IPS-NIHi7 (cell line): ENCODE measurements at regions not wholly inside any gene's neighbourhood (a gene's known extent, or its start where the extent isn't known, plus 50 kb on each side); places are given as distances from the start of the nearest gene placed in this dataset.

Experiments used
- DNase-seq: peaks from one replicate; pipeline ENCODE4 v3.0.0; 2012; ENCODE audit warnings: mixed read lengths; ENCODE audit errors: extremely low spot score

DNA sequence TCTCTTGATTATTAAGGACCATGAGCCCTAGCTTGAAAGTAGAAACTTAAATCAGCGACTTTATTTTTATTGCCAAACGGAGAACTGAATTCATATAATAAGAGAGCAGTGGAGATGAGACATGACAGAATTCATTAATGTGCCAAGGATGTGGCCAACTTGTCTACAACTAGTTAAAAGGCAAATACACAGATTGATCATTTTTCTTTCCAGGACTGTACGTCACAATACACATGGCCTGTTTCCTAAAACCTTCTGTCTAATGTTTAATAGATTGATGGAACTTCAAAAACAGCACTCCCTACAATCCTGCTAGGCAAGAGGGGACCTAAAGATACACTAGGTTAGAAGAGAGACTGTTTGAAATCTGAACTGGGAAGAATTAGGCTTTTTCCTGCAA, 647.8 kb downstream of the SATB2 start:
- no peak for DNase-seq

DNA sequence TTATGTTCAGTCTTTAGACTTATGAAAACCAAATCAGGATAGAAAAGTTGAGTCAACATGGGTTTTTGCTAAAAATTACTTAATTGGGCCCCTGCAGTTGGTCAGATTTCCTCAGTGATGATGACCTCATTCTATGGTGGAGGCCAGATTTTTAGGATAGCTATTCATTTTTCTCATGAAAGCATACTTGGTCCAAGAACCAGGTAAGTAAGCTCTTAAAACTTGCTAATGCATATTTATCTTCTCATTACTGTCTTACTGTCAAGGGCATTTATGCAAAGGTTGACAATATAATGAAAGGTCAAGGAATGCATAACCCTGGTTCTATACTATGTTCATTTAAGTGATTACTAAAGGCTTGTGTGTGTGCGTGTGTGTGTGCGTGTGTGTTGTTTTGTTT, 650.6 kb downstream of the SATB2 start:
- DNase-seq: no peak

DNA sequence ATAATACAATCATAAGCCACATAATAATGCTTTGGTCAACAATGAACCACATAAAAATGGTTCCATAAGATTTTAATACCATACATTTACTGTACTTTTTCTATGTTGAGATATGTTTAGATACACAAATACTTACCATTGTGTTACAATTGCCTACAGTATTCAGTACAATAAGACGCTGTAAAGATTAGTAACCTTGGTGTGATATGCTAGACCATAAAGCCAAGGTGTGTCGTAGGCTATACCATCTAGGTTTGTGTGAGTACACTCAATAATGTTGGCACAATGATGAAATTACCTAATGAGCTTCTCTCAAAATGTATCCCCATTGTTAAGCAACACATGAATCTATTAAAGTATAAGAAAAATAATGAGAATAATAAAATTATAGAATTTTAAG, 662.3 kb downstream of the SATB2 start:
- DNase-seq: no peak

DNA sequence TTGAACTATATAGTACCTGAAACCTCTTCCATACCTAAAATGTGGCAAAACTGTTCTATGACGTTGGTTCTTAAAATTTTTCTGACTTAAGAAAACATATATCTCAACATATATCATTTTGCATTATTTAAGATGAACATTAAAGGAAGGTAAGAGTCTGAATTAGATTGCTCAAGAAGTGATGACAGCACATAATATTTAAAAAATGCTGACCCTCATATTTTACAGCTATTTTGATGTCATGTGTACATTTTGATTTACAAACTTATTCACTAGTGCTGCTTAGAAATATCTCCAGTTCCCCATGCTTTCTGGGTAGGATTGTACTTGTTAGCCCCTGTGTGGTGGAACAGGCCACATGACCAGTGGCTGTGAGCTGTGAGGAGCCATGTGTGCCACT, 666.1 kb downstream of the SATB2 start:
- no peak for DNase-seq

DNA sequence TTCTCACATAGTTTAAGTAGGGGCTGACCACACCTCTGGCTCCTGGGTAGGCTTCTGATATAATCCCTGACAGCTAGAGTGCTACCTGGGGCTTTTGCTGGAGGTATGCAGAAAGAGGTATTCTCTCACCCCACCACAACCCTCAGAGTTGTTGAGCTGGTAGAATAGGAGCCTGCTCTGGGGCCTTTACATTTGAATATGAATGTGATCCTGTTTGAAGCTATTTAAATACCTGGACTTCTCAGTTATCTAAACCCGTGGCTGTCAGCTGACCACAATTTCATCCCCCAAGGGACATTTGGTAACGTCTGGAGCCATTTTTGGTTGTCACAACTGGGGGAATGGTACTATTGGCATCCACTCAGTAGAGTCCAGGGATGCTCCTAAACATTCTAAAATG, 669.1 kb downstream of the SATB2 start:
- DNase-seq: peak; percentile 60

DNA sequence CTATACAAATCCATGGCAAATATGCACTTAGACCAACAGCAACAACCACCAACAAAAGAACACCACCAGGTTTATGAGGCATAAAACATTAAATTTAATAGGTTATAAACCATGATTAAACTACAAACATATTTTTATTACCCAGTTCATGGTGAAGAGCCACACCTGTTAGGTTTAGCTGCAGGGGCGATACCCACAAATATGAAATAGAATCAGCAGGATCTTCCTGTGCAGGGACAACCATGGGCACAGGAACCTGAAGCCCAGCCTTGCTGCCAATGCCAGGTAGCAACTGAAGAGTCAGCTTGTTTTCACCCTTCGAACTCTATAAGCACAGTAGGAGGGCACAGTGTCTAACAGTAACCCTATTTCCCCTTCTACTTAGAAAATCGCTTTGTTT, 675.0 kb downstream of the SATB2 start:
- DNase-seq: no peak

DNA sequence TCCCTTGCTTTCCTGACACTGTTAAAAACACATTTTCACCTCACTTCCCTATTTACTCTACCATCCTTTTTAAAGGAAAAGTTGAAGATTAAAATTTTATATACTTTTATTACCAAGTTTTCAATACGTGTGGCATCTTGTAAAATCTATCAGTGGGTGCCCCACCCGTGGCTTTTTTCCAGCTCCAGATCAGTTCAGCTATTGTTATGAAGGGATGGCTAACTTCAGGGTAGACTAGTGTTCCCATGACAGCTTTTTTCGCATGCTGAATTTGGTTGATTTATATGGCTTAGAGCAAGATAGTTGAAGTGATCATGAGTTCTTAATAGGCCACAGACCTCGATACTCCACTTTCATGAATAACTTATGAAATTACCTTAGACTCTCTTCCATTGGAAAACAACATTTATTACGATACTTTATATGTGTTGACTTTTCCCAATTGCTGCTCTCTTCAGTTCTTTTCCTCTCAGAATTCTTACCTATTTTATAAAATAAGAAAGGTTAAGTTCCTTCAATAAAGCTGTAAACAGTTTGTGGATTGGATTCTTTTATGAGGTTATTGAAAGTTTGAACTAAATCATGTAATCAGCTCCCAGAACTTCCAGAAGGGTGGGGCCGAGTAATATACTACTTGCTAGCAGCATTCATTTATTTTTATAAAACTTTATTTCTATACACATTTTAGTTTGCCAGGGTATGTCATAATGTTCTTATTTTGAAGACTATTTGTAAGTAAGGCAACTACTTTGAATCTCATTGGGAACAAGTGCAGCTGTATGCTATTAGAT, 680.9 kb downstream of the SATB2 start:
- DNase-seq: no peak

DNA sequence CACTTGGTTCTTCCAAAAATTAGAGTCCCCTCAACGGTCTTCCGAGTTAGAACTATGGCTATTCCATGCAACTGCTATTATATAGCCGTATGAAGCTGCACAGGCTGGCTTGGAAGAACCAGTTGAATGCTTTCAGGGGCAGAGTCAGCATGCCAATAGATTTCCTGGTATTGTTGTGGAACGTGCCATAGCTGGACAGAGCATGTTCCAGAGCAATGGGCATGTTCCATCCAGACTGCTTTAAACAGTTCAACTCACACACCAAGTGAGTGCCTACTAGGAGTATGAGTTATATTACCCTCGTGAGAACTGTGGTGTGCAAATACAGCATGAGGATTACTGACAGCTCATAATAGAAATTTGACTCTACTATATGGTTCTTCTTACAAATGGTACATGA, 682.0 kb downstream of the SATB2 start:
- DNase-seq: no peak

DNA sequence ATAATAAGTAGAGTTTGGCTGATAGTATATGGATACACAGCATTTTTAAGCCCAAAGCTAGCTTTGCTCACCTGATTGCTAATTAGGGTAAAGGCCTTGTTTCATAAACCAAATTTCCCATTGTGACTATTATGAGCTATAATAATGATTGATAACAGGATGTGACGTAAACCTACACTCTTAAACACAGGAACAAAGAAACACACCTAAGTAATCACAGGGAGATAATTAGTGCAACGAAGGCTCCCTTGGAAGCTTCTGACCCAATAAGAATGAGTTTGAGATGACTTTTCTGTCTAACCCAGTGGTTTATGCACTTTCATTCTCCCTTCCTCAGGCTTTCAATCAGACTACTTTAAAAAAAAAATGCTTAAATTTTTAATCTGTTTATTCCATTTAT, 683.2 kb downstream of the SATB2 start:
- DNase-seq: no peak

DNA sequence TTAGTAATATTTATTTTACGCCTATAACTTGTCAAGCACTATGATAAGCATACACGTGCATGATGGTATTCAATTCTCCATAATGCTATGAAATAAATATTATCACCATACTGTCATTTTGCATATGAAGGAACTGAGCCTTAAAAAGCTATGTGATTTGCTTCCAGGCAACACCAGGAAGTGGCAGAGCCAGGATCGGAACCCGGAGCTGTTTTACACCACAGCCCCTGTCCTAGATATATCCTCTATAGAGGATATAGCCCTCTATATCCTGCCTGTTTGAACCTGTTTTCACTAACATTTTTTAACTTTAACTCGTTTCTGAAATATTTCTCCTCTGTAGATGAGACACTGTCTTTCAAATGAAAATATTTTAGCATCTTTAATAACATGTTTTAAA, 690.0 kb downstream of the SATB2 start:
- no peak for DNase-seq

DNA sequence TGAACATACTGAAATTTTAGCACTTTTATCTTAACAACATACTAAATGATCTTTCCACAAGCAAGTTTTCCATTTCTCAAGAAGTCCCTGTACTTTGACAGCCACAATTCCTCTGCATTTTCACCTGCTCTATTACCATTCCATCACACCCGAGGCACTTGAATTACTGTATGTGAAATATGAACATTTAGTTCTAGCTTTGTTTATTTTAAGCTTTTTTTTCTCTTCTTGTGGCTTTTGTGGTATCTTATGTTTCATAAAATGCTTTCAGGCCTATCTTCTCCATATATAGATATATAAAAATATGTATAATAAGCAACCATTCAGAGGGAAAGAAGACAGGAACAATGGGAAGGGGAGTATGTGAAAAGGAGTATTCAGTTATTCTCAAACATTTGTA, 693.9 kb downstream of the SATB2 start:
- no peak for DNase-seq

DNA sequence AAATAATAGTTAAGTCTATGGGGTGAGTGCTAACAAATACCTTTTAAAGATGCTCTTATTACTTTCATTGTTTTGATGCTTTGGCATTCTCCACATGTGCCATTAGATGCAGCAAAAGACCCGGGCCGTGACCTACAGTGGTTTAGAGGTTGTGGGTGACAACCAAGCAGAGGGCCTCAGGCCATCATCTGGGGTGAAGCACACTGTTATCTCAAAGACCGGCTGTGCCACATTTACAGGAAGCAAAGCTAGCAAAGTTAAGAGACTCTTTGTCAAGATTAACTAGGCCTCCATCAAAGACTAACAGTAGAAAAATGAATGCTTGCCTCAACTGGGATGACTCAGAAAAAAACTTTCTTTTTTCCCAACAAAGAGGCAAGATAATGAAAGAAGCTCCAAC, 695.3 kb downstream of the SATB2 start:
- no peak for DNase-seq

DNA sequence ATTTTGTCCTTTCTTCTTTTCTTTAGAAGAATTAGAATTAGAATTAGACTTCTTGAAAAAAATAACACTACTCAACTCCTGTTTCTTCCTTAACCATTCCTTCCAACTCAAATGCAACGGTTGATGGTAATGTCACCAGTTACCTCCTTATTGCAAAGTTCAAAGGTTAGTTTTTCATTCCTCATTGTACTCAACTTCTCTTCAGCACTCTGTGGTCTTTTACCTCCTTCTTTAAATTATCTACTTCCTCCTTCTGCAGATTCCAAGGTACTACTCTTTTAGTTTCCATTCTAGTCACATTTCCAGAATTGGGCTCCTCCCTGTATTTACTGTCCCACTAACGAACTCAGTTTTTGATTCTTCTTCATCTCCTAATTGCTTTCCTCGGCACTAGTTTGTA, 700.7 kb downstream of the SATB2 start:
- no peak for DNase-seq

DNA sequence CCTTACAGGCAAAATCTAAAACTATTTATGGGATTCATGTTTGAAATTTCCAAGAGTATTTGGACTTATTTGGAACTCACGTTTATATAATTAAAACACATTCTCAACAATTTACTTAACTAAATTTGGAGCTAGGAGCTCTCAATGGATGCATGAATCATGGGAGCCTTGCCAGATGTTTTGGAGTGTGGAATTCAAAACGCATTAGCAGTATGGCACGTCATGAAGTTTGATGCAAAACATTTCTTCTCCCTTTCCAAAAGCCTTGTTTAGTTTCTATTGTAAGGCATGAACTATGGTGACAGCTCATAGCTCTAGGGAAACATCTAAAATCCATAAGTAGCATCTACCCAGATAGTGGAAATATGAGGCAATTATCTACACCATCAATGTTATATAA, 701.6 kb downstream of the SATB2 start:
- no peak for DNase-seq

DNA sequence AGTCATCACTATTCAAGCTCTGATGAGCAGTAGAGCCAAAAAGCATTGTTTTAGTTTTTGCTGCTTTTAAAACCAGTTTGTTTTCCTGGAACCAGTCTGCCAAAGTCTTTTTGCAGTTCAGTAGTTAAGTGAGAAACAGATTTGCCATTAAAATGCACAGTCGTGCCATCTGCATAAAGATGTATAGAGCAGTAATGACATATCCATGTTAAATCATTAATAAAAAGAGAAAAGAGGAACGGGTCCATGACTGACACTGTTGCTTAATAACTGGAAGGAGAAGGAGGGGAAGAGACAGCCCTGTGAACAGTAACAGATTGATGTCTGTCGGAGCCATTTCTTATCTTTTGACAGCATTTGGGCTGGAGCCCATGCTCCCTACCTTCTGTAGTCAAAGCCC, 704.6 kb downstream of the SATB2 start:
- no peak for DNase-seq

DNA sequence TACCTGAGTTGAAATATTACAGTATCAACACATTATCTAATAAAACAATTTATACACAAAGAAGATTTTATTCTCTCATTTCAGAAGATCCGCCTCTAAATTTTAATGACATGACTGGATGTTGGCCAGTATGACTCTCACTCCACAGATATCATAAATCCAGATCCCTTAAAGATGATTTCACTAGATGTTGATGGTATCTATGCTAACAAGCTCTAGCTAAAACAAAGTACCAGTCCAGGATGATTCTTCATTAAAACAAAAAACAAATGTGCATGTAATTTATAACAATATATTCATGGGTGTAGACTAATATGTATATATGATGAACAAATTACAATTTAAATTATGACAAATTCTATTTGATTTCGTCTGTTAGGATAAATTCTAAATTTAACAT, 708.4 kb downstream of the SATB2 start:
- DNase-seq: no peak

DNA sequence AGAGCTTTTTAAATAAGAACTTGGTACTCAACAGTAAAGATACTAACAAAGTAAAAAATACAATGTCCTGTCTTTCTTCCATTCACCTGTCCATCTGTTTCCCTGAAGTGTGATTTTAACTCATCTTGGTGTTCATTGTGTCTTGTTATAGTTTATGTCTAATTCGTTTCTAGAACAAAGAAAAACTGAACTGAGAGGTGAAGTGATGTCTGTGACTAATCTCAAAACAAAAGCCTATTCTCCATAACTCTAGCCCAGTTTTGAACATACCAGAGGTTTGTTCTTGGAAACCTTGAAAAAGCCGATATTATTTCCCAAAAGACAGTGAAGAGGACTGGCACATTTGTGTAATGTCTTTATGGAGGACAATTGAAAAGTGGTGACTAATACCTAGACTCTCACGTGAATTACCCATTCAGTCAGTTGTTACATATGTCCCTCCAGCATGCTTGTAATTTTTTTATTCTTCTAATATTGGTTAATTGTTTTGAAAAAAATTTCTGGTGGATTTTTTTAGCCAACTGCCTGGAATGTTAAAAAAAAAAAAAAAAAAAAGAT, 725.8 kb downstream of the SATB2 start:
- DNase-seq: no peak

DNA sequence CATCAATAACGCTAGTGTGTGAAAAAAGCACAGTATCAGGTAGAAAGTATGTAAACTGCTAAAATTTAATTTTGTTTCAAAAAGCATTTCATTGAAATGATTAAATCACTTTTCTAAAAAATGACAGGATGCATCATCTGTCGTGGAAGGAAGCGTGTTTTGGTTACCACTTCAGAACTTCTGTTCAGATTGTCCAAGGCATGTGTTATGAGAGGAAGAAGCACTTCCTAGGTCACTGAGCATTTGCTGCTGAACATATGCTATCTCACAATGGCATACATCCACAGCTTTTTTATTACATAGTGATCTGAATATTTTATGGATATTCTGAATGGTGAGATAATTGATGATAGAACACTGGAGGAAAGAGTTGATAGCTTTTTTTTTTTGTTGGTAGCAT, 737.5 kb downstream of the SATB2 start:
- no peak for DNase-seq

DNA sequence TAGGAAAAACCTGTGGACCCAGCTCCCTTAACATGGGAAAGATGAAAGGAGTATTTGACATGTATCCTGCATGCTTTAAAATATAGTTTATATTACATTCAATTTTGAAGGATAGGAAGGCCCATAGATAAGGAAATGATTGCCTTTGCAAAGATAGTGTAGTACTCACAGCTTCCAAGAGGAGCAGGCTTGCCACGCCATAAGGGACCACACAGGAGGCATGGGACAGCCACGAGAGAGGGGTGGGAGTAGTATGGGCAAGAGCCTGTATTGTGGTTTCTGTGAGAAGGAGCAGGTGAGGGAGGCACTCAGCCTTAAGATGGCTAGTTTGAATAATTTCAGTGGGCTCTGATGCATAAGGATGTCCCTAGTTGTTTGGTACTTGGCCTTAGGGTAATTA, 740.3 kb downstream of the SATB2 start:
- DNase-seq: no peak

DNA sequence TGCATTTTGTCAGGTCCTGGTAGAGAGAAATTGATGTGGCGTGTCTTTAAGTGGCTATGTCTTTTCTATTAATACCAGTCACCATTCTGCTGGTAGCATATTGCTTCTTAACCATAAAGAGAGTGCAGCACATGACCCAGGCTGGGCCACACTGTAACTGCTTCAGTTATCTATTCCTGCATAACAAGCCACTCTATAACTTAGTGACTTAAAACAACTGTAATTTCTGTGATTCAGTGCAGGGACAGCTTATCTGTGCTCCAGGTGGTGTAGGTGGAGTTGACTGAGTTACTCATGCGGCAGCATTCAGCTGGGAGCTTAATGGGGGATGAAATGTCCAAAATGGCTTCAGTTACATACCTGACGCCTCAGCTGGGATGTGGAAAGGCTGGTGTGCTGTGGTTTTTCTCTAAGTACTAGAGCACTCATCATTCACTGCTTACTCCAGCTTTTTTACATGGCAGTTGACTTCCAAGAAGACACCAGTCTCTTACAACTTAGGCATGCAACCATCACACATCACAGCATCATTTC, 742.4 kb downstream of the SATB2 start:
- no peak for DNase-seq

DNA sequence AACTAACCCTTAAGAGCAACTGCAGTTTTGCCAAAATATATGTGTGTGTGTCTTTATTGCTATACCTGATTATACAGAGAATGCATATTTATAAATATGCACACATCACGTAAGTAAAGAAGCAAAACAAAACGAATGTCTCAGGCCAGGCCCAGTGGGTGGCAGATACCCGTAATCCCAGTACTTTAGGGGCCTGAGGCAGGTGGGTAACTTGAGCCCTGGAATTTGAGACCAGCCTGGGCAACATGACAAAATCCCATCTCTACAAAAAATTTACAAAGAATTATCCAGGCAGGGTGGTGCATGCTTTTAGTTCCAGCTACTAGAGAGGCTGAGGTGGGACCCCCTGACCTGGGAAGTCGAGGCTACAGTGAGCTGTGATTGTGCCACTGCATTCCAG, 745.3 kb downstream of the SATB2 start:
- no peak for DNase-seq

DNA sequence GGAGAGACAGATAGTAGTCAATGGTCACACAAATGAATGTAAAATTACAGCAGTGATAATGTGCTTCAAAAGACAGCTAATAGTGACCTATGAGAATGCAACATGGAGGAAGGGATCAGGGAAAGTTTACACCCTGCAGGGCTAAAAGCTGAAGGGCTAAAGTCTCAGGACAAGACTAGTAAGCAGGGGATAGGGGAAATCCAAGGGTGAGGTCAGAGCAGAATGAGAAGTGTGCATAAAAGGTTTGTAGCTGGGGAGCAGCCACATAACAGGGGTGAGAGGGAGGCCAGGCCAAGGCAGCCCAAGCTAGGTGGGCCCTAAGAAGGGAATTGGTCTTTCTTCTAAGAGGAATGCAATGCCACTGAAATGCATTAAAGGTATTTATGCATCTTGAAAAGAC, 746.3 kb downstream of the SATB2 start:
- no peak for DNase-seq

DNA sequence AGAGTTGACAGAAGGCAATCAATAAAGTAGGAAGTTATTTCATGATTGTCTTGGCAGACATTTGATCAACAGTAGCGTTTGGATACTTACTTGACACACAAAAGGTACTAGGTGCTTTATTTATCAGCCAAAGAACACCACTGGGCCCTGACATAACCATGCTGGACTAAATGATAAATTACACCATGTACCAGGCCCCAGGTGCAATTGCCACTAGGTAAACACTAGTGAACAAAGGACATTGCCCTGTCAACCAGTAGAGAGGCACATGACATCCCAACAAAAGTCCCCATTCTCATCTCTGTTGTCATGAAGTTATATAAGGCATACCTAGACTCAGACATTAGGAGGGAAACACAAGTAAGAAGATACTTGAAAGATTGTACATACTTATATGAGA, 747.2 kb downstream of the SATB2 start:
- DNase-seq: no peak
